HK-2 (cell line): ENCODE measurements at regions not wholly inside any gene's neighbourhood (a gene's known extent, or its start where the extent isn't known, plus 50 kb on each side); places are given as distances from the start of the nearest gene placed in this dataset.
A peak's percentile ranks its signal among the peaks of the same experiment; 100 is the strongest.
"Not testable (repeated sequence)": the region's sequence is repeated elsewhere in the genome, so short reads cannot be mapped to it uniquely, and the experiment has no call there.

ENCODE experiments used
- DNase-seq: peaks from one replicate; pipeline ENCODE4 v3.0.0-alpha.2; 2018; ENCODE audit not compliant: unreplicated experiment

DNA sequence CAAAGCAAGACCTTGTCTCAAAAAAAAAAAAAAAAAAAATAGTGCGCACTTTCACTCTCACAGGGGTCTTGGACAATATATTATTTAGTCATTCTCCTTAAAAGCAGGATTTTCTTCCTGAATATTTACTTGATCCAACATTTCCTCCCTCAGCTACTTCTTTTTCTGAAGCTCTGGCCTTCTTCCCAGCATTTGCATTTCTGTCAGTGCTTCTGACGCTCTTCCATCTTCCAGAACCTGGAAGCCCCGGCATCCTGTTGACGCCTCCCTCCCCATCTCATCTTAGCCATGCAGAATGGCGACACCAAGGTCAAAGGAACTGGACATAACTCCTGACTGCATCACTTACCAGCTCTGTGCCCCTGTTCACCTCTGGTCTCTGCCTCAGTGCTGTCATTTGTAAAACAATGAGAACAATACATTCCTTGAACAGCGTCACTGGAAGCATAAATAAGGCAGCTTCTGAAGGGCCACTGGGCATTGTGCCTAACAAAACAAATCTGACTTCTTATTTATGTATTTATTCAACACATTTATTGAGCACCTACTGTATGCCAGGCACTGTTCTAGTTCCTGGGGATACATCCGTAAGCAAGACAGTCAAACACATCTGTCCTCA, 90.9 kb upstream of the MDM1 start:
- DNase-seq: no peak

DNA sequence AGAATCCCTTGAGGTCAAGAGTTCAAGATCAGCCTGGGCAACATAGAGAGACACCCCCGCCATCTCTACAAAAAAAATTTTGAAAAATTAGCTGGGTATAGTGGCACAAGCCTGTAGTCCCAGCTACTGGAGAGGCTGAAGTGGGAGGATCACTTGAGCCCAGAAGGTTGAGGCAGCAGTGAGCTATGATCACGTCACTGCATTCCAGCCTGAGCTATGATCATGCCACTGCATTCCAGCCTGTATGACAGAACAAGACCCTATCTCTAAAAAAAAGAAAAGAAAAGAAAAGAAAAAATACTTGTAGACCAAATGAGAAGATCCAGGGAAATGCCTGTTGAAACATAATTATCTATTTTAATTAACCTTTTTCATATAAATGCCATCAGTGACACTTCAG, 93.8 kb upstream of the MDM1 start:
- DNase-seq: no peak

- DNase-seq: no peak
Measured at GRCh38 chr12:68428211-68428610, 96.0 kb upstream of the MDM1 start.

GRCh38 chr12:68428724-68429501, 96.8 kb upstream of the MDM1 start:
- DNase-seq: peak; percentile 2

DNA sequence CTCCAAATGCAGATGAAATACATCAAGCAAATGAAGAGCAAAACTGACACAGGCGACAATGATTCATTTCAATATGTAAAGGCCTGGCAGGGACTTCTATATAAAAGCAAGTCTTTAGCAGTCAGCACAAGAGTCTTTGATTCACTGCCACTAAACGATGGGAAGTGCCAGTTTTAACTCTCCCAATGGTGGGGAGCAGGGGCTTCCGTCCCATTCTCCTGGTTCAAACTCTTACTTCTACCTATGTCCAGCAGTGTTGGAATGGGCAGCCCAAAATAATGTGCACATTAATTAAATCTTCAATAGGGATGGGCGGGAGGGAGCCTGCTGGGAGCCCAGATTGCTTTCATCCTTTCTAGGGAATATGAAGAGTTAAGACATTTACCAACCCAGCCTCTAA, 97.5 kb upstream of the MDM1 start:
- no peak for DNase-seq

DNA sequence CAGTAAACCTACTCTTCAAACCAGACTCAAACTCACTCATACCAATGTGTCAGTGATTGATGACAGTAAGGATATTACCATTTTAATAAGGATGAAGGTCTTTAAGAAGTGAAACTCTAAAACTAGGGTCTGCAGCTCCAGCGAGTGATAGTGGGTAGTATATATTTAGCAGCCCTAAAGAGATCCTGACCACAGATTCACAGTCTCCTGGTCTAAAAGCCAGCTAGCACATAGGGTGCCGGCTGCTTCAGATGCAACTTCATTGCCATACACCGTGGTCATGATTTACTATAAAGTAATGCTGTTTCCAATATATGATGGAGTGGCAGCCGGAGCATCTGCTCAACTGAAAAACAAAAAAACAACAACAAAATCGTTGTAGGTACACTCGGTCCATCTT, 99.6 kb upstream of the MDM1 start:
- no peak for DNase-seq

DNA sequence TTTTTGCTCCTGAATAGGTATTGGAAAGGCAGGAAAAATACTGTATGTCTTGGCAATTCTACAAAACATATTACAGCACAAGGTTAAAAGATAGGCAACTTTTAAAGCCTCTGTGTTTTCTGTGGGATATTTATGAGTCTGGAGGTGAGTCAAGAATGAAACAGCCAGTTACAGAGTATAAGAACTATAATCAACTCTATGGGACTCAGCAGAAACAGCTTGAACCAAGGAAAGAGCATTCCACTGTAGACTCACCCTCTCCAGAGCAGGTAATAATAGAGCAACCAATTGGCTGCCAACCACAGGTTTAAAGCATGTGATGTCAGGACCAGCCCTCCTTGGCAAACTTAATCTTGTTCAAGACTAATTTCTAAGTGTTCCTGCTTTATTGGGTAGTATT, 100.5 kb upstream of the MDM1 start:
- no peak for DNase-seq

DNA sequence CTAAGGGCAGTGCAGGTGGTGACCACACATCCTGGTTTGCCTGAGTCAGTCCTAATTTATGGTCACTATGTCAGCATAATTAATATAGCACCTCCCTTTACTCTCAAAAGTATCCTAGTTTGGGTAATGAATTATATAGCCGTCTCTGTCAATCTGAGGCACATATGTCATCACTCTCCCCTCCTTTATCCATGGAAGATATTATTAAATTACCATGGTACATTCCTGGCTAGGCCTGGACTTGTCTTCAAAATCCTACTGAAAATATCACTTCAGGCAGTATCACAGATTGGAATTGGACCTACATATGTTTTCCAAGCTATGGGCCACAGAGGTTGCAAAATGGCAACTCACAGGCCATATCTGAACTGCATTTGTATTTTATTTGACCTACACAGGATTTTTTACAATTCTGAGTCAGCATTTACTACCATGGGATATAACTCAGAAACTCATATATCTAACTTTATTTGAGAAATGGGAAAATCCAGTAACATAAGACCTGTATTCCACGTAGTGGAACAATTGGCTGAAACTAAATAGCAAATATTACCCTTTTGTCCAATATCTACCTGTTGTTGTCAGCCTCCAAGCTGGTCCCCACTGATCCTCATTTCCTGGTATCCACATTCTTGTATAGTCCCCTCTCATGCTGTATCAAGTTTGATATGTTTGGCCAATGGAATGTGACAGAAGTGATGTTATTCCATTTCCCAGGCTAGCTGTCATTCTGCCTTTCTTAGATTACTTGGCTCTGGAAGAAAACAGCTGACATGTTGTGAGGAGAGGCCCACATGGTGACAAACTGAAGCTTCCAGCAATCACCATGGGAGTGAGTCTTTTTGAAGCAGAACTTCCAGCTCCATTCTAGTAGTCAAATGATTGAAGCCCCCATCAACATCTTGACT, 102.5 kb upstream of the MDM1 start:
- DNase-seq: no peak

DNA sequence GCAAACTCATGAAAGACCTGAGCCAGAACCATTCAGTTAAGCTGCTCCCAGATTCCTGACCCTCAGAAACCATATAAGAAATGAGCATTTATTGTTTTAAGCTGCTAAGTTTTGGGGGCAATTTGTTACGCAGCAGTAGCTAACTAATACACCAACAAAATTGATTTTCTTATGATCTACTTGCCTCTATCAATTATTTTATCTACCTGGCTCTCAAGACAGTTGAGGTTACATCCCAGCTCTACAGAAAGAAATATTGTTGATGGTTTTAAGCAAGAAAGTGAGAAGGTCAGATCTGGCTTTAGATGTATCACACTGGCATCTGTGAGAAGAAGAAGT, 103.1 kb upstream of the MDM1 start:
- DNase-seq: no peak

GRCh38 chr12:68435816-68436215, 103.7 kb upstream of the MDM1 start:
- DNase-seq: no peak

DNA sequence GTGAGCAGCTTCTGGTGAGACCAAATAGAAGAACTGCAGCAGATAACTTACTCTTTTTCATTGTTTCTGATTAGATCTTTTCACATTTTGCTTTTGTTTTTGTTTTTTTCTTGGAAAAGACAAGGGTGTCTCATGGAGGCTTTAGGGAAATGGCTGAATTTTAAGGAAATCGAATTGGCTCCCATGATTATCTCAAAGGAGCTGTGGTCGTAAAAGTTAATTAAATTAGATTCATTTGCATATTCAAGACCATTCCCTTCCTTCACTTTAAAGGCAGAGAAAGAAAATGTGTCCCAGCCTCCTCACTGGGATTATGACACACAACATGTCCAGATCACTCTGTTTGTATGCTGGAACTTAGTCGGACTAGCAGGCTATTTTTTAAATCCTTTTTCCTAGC, 106.4 kb upstream of the MDM1 start:
- DNase-seq: no peak

DNA sequence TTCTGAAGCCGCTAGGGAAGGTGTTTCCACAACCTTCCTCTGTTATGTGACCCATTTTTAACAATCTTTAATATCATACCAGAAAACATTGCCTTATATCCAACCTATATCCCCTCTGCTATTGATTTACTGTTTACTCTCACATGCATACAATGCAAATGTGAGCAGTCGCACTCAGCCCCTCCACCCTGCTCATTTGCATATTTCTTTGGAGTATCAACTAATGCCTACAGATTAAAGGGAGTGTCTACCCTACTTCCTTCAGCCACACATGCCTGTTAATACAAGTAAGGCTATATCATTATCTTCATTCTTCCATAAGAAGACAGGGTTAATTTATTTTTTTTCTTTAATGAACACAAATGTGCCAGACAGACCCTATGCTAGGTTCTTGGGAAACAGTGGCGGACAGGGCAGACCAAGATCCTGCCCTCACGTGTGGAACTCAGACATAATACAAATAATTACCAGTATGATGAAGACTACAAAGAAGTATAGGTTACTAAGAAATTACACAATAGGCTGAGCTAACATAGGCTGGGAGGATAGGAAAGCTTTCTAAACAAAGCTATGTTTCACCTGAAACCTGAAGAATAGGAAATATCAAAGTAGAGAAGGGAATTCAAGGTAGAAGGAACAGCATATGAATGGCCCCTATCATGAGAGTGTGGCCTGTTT, 107.3 kb upstream of the MDM1 start:
- no peak for DNase-seq

DNA sequence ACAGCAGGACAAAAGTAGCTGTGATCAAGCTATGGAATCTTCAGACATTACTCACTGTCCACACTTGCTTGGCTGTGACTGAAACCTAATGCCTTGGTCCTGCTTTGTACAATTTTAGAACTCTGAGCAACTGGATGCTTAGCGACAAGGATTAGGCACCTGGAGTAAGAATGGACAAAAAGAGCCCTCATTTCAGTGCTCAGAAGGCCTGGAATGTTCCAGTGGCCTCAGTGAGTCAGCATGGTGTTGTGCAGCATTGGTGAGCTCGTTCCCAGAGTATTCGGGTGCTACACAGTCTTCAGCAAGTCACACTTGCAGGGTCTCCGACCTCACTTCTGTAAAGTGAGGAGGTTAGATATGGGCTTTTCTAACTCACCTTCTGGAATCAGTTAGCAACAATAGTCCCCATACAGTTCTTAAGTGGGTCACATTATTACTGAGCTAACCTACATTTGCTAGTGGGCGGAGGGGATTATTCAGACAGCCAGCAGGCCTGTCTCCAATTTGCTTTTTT, 108.0 kb upstream of the MDM1 start:
- DNase-seq: peak; percentile 14

- DNase-seq: no peak
Measured at GRCh38 chr12:68441167-68441566, 109.0 kb upstream of the MDM1 start.

DNA sequence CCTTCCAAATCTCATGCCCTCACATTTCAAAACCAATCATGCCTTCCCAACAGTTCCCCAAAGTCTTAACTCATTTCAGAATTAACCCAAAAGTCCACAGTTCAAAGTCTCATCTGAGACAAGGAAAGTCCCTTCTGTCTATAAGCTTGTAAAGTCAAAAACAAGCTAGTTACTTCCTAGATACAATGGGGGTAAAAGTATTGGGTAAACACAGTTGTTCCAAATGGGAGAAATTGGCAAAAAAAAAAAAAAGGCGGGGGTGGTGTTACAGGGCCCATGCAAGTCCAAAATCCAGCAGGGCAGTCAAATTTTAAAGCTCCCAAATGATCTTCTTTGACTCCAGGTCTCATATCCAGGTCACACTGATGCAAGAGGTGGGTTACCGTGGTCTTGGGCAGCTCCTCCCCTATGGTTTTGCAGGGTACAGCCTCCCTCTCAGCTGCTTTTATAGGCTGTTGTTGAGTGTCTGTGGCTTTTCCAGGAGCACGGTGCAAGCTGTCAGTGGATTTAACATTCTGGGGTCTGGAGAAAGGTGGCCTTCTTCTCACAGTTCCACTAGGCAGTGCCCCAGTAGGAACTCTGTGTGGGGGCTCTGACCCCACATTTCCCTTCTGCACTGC, 110.3 kb upstream of the MDM1 start:
- DNase-seq: not testable (repeated sequence)

DNA sequence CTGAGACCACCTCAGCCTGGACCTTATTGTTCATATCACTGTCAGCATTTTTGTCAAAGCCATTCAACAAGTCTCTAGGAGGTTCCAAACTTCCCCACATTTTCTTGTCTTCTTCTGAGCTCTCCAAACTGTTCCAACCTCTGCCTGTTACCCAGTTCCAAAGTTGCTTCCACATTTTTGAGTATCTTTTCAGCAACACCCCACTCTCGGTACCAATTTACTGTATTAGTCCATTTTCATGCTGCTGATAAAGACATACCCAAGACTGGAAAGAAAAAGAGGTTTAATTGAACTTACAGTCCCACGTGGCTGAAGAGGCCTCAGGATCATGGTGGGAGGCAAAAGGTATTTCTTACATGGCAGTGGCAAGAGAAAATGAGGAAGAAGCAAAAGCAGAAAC, 111.5 kb upstream of the MDM1 start:
- DNase-seq: not testable (repeated sequence)

GRCh38 chr12:68445824-68446223, 113.7 kb upstream of the MDM1 start:
- DNase-seq: no peak

- no peak for DNase-seq
Measured at GRCh38 chr12:68446384-68446783, 114.2 kb upstream of the MDM1 start.

DNA sequence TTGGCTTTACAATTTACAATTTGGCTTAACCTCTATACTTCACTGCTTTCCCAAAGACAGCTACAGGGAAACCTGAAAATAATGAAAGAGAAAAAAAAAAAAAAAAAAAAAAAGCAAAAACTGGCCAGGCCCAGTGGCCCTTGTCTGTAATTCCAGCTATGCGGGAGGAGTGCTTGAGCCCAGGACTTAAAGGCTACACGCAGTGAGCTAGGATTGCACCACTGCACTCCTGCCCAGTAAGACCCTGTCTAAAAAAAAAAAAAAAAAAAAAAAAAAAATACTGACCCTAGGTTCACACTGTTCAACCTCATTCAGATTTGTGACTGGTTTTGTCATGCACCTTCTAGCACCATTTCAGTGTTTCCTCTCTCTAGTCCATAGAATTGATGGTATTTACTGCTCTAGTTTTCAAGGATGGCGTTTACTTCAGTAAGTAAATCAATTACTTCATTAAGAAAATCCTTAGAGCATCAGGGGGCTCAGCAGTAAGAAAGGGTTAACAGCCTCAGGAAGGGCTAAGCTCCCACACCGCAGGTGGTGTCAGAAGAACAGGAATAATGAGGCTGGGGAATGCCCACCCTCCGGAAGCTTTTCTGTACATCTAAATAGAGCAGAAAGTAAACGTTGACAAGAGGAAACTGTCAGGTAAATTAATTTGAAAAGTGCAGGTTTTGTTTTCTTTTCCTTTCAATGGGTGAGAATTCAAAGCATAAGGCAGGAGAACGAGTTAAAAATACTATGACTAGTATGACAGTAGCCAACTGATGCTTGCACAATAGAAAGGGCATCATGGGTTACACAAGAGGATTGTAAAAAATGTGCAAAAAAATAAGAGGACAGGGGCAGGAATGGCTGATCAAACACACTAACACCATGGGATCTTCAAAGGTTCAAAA, 115.0 kb upstream of the MDM1 start:
- DNase-seq: no peak

GRCh38 chr12:68447797-68448260, 115.7 kb upstream of the MDM1 start:
- DNase-seq: no peak
